ENCODE measurements at regions not wholly inside any gene's neighbourhood (a gene's known extent, or its start where the extent isn't known, plus 50 kb on each side); places are given as distances from the start of the nearest gene placed in this dataset.

DNA sequence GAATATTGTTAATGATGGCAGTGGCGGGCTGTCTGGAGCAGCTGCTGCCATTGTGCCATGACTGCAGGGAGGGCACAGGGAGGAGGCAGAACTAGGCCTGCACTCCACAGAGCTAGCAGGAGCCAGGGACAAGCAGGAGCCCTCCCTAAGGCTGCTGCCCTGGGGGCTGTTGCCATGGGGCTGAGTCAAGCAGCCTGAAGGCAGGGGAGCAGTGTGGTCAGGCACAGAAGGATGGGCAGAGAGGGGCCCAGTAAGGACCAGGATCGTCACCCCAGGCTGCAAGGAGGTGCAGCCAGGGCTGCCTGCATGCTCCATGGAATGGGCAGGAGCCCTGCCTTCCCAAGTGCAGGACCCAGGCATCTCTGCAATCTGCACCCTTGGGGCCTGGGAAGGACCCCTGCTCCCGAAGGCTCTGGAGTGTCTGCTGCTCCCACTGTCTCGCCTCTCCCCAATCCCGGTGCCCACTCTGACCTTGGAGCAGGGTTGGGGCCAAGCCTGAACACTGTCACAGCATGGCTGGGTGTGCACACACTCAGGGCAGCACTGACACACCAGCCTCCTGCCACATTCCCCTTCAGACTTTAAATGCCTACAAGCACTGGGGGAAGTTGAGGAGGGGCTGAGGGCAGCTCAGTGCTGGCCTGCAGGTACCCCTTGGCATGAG is 98.3 kb upstream of the GALNTL6 start:
- TF ChIP-seq EZH2phosphoT487 (IDR thresholded peaks at IDR 0.05; ENCODE audit: insufficient read depth, low read depth) (no peak), EZH2 (IDR thresholded peaks at IDR 0.05; ENCODE audit: insufficient read depth, poor library complexity, severe bottlenecking) (no peak)

Data from GM23248 (cell line).